ENCODE measurements at regions not wholly inside any gene's neighbourhood (a gene's known extent, or its start where the extent isn't known, plus 50 kb on each side); places are given as distances from the start of the nearest gene placed in this dataset.
A peak's percentile ranks its signal among the peaks of the same experiment; 100 is the strongest.
"Not testable (repeated sequence)": the region's sequence is repeated elsewhere in the genome, so short reads cannot be mapped to it uniquely, and the experiment has no call there.

GRCh38 chr4:110348711-110349383 is 127.1 kb upstream of the ENPEP start:
- TF ChIP-seq CTCF (IDR thresholded peaks at IDR 0.05; ENCODE audit: insufficient read depth, low read depth, low read length): no peak
- no peak for DNase-seq (ENCODE audit: low read depth)
- no peak overlapping the region for H3K4me3 ChIP-seq (ENCODE audit: low read depth, low read length)

- TF ChIP-seq CTCF (IDR thresholded peaks at IDR 0.05; ENCODE audit: insufficient read depth, low read depth, low read length): no peak
- H3K4me3 ChIP-seq (ENCODE audit: low read depth, low read length): no peak overlapping the region
- no peak for DNase-seq (ENCODE audit: low read depth)
These were observed 128.2 kb upstream of the ENPEP start for GRCh38 chr4:110347805-110348204.

- peak; percentile 19 for DNase-seq (ENCODE audit: low read depth)
- no peak overlapping the region for H3K4me3 ChIP-seq (ENCODE audit: low read depth, low read length)
- TF ChIP-seq CTCF (IDR thresholded peaks at IDR 0.05; ENCODE audit: insufficient read depth, low read depth, low read length): peak; percentile 38
These were observed 131.8 kb upstream of the ENPEP start for GRCh38 chr4:110344165-110344564.

GRCh38 chr4:110343534-110343933 is 132.4 kb upstream of the ENPEP start:
- H3K4me3 ChIP-seq (ENCODE audit: low read depth, low read length): no peak overlapping the region
- DNase-seq (ENCODE audit: low read depth): no peak
- no peak for TF ChIP-seq CTCF (IDR thresholded peaks at IDR 0.05; ENCODE audit: insufficient read depth, low read depth, low read length)

- not testable (repeated sequence) for H3K4me3 ChIP-seq (ENCODE audit: low read depth, low read length); DNase-seq (ENCODE audit: low read depth)
These were observed 134.8 kb upstream of the ENPEP start for GRCh38 chr4:110341118-110341517.

GRCh38 chr4:110335399-110335798 is 137.0 kb upstream of the ELOVL6 start:
- no peak for TF ChIP-seq CTCF (IDR thresholded peaks at IDR 0.05; ENCODE audit: insufficient read depth, low read depth, low read length)

GRCh38 chr4:110332483-110332882 is 134.1 kb upstream of the ELOVL6 start:
- TF ChIP-seq CTCF (IDR thresholded peaks at IDR 0.05; ENCODE audit: insufficient read depth, low read depth, low read length): no peak
- H3K4me3 ChIP-seq (ENCODE audit: low read depth, low read length): no peak overlapping the region
- no peak for DNase-seq (ENCODE audit: low read depth)

More at GRCh38 chr4:110335399-110335798, 137.0 kb upstream of the ELOVL6 start:
- no peak for DNase-seq (ENCODE audit: low read depth)
- no peak overlapping the region for H3K4me3 ChIP-seq (ENCODE audit: low read depth, low read length)

- H3K4me3 ChIP-seq (ENCODE audit: low read depth, low read length); DNase-seq (ENCODE audit: low read depth): not testable (repeated sequence)
These were observed 128.0 kb upstream of the ELOVL6 start for GRCh38 chr4:110326426-110326825.
